ENCODE measurements at regions not wholly inside any gene's neighbourhood (a gene's known extent, or its start where the extent isn't known, plus 50 kb on each side); places are given as distances from the start of the nearest gene placed in this dataset.
A peak's percentile ranks its signal among the peaks of the same experiment; 100 is the strongest.

DNA sequence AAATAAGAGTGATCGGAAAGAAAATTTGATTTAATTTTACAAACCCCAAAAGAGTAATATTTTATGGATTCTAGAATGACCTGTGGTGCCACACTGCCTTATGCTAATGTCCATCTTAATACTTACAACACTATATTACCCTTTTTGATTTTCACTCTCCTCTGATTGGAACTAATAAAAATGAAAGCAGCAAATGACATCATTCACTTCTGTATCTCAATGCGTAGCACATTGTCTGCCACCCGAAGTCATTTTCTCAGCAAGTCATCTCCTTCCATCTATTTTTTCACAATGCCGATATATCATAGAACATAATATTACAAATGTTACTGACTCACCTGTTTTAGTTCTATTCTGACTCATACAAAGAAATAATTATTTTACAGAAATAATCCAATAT, 127.5 kb upstream of the PCLO start:
- no peaks in the 10 kb centered on the region for H3K27me3 ChIP-seq (ENCODE audit: control insufficient read depth in 1 of 2, insufficient read depth in 2 of 2, low read length in 2 of 2)
- BruUV-seq (replicated peaks), result no TSS peak
- no peak overlapping the region for H3K4me2 ChIP-seq (ENCODE audit: low read depth, low read length)
- H4K20me1 ChIP-seq (ENCODE audit: insufficient read depth, low read length), result no peaks in the 10 kb centered on the region
- no peak overlapping the region for H3K4me3 ChIP-seq (replicated peaks in 1 of 3; ENCODE audit: insufficient read depth in 1 of 3, low read depth in 2 of 3, low read length in 3 of 3)
- CTCF ChIA-PET (ENCODE audit: low intra/inter-chr PET ratio, low total read pairs), result no interaction called here
- H3K4me1 ChIP-seq (ENCODE audit: insufficient read depth, low read length), result no peaks in the 10 kb centered on the region
- FAIRE-seq, result no peak
- no peak overlapping the region for H2AFZ ChIP-seq (ENCODE audit: low read length)
- POLR2A ChIA-PET, result no interaction called here
- 45% methylated on average over 4 of the region's 4 CpGs for WGBS (ENCODE audit: low lambda C conversion rate)
- in situ Hi-C loops (cut with HindIII; ENCODE audit: extremely low pct_ligation_motif_present, low pct_unique_long_range_greater_than_20kb) (no loop called here), intact Hi-C loops (cut with micrococcal nuclease; ENCODE audit: unreplicated experiment) (no loop called here)
- no peak overlapping the region for H3K9ac ChIP-seq (ENCODE audit: insufficient read depth, low read depth, low read length)
- H3K36me3 ChIP-seq (replicated peaks in 1 of 2; ENCODE audit: control insufficient read depth in 1 of 2, insufficient read depth in 2 of 2, low read length in 2 of 2), result no peaks in the 10 kb centered on the region
- no peaks in the 10 kb centered on the region for H3K9me3 ChIP-seq (ENCODE audit: low read length)
- ATAC-seq, result no peak
- H3K27ac ChIP-seq (ENCODE audit: extremely low read length, insufficient read depth, low read length), result no peak overlapping the region
- DNase-seq (ENCODE audit: low spot score), result no peak
- TF ChIP-seq ATF7 (IDR thresholded peaks at IDR 0.05) (0 out of 2 replicates have a peak, but pooled peaks have one; percentile 19), ATF7 (CRISPR knock-in tag; IDR thresholded peaks at IDR 0.05) (no peak), MTA1 (CRISPR knock-in tag; IDR thresholded peaks at IDR 0.05; ENCODE audit: borderline replicate concordance) (no peak)
- H3K79me2 ChIP-seq (ENCODE audit: insufficient read depth, low read length), result no peaks in the 10 kb centered on the region

DNA sequence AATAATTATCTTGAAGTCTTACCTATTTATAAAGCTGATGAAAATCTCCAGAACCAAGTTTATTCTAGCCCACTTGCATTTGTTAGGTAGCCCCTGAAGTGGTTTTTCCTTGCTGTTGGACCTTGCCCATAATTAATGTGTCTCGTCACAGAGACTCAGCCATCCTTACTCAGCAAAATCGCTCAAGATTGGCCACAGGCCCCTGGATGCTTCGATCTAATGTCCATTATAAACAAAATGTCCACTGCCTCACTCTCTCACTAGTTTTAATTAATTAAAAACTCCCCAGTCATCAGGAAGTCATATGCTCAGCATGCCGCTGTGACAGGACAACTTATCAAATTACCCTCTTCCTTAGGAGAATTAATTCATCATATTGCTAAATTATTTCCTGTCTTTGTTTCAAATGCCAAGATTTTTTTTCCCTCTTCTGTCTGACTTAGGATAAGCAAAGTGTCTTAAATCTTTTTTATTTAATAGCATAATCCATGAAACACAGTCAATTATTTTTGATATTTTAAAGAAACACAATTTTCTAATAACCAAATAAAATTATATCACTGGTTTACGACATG, 126.8 kb upstream of the PCLO start:
- POLR2A ChIA-PET, result no interaction called here
- no peak overlapping the region for H3K4me2 ChIP-seq (ENCODE audit: low read depth, low read length)
- no peak overlapping the region for H3K4me3 ChIP-seq (replicated peaks in 1 of 3; ENCODE audit: insufficient read depth in 1 of 3, low read depth in 2 of 3, low read length in 3 of 3)
- no peak for FAIRE-seq
- no peaks in the 10 kb centered on the region for H4K20me1 ChIP-seq (ENCODE audit: insufficient read depth, low read length)
- in situ Hi-C loops (cut with HindIII; ENCODE audit: extremely low pct_ligation_motif_present, low pct_unique_long_range_greater_than_20kb) (no loop called here), intact Hi-C loops (cut with micrococcal nuclease; ENCODE audit: unreplicated experiment) (no loop called here)
- 1% methylated on average over 5 of the region's 5 CpGs for WGBS (ENCODE audit: low lambda C conversion rate)
- CTCF ChIA-PET (ENCODE audit: low intra/inter-chr PET ratio, low total read pairs), result no interaction called here
- no peaks in the 10 kb centered on the region for H3K36me3 ChIP-seq (replicated peaks in 1 of 2; ENCODE audit: control insufficient read depth in 1 of 2, insufficient read depth in 2 of 2, low read length in 2 of 2)
- DNase-seq (ENCODE audit: low spot score), result no peak
- no peak overlapping the region for H2AFZ ChIP-seq (ENCODE audit: low read length)
- no peaks in the 10 kb centered on the region for H3K4me1 ChIP-seq (ENCODE audit: insufficient read depth, low read length)
- no peak for TF ChIP-seq EP300 (IDR thresholded peaks at IDR 0.05; ENCODE audit: low read depth in 2 of 2, low read length in 2 of 2)
- no peak for TF ChIP-seq EP300 (CRISPR knock-in tag; IDR thresholded peaks at IDR 0.05; ENCODE audit: borderline replicate concordance)
- TF ChIP-seq MAFF (IDR thresholded peaks at IDR 0.05; ENCODE audit: low read depth, low read length), result peak; percentile 28; the same call in 1 of the 2 replicates
- TF ChIP-seq ZNF138 (CRISPR knock-in tag; IDR thresholded peaks at IDR 0.05; ENCODE audit: low read depth), result no peak
- no peak for TF ChIP-seq ZNF296 (CRISPR knock-in tag; conservative IDR thresholded peaks at IDR 0.05)
- TF ChIP-seq ZNF720 (CRISPR knock-in tag; IDR thresholded peaks at IDR 0.05), result no peak
- peak in 1 of 2 experiments; percentile 63; a peak in 2 of 4 replicates for TF ChIP-seq MAFK (conservative IDR thresholded peaks at IDR 0.05 in 1 of 2, IDR thresholded peaks at IDR 0.05 in 1 of 2; ENCODE audit: low read length in 2 of 2)
- TF ChIP-seq ZNF660 (CRISPR knock-in tag; IDR thresholded peaks at IDR 0.05; ENCODE audit: borderline replicate concordance, low read depth), result no peak
- TF ChIP-seq HNRNPL (IDR thresholded peaks at IDR 0.05; ENCODE audit: low read depth, low read length), result no peak
- ATAC-seq, result no peak
- no peak overlapping the region for H3K9ac ChIP-seq (ENCODE audit: insufficient read depth, low read depth, low read length)
- BruUV-seq (replicated peaks), result no TSS peak
- no peaks in the 10 kb centered on the region for H3K27me3 ChIP-seq (ENCODE audit: control insufficient read depth in 1 of 2, insufficient read depth in 2 of 2, low read length in 2 of 2)
- no peak overlapping the region for H3K27ac ChIP-seq (ENCODE audit: extremely low read length, insufficient read depth, low read length)
- no peaks in the 10 kb centered on the region for H3K79me2 ChIP-seq (ENCODE audit: insufficient read depth, low read length)
- no peaks in the 10 kb centered on the region for H3K9me3 ChIP-seq (ENCODE audit: low read length)

Data from HepG2 (cell line).